Esophagus squamous epithelium (tissue), 5 donors: ENCODE measurements at regions not wholly inside any gene's neighbourhood (a gene's known extent, or its start where the extent isn't known, plus 50 kb on each side); places are given as distances from the start of the nearest gene placed in this dataset.
"Not testable (repeated sequence)": the region's sequence is repeated elsewhere in the genome, so short reads cannot be mapped to it uniquely, and the experiment has no call there.

Source experiments
- DNase-seq: peaks from one replicate; lab custom pipeline; 2025; lab: John Stamatoyannopoulos, UW
- H3K27ac ChIP-seq, 4 donors: fragments of 200-600 bp; sonication (generic); one replicate each; pipeline ENCODE4 v1.5.1; 2016 to 2019; ENCODE audit warnings: mild to moderate bottlenecking in 1 of 4
- H3K27me3 ChIP-seq, 4 donors: fragments of 200-600 bp; sonication (generic); 1 replicate in 3 of 4; 2 replicates in 1 of 4; pipeline versions ENCODE4 v1.5.1 to v1.6.0; 2017 to 2021; ENCODE audit warnings: antibody characterized with exemption in 1 of 4
- H3K36me3 ChIP-seq, 3 donors: fragments of 200-600 bp; sonication (generic); one replicate each; pipeline ENCODE4 v1.5.1; 2016 to 2019
- H3K4me1 ChIP-seq, 3 donors: fragments of 200-600 bp; sonication (generic); one replicate each; pipeline ENCODE4 v1.5.1; 2017 to 2019
- H3K4me3 ChIP-seq, 4 donors: fragments of 200-600 bp; sonication (generic); 1 replicate in 3 of 4; 2 replicates in 1 of 4; pipeline ENCODE4 v1.5.1; 2016 to 2019; ENCODE audit warnings: mild to moderate bottlenecking in 2 of 4, moderate library complexity in 1 of 4
- H3K9me3 ChIP-seq, 3 donors: fragments of 200-600 bp; sonication (generic); one replicate each; pipeline ENCODE4 v1.5.1; 2016 to 2019
- CTCF ChIP-seq, 6 experiments: fragments of 450-650 bp in 4 of 6; fragments of 200-600 bp in 2 of 6; sonication (generic) in 2 of 6; IDR thresholded peaks; one replicate each; pipeline ENCODE4 v1.5.1; 2016 to 2019; ENCODE audit warnings: antibody characterized with exemption in 6 of 6, mild to moderate bottlenecking in 4 of 6, moderate library complexity in 4 of 6
- POLR2A ChIP-seq, 4 donors: fragments of 450-650 bp; IDR thresholded peaks; one replicate each; pipeline ENCODE4 v1.6.1; 2017; ENCODE audit warnings: antibody characterized with exemption in 4 of 4, mild to moderate bottlenecking in 4 of 4, moderate library complexity in 3 of 4
- WGBS, 2 donors: methylation state at CpG; one replicate each; pipeline ENCODE4 v1.1.5; 2018; 5-methylcytosine and 5-hydroxymethylcytosine counted together
- intact Hi-C: fragments of 100-400 bp; cut with DNase I; formaldehyde crosslinking; loops from one replicate; pipeline ENCODE4 v1.15.0; 2022
- donor health status: DM: yes; HTN: yes; CAD: no.

- Histone ChIP-seq H3K4me3 (no peak overlapping the region), H3K4me1 (no peaks in the 10 kb centered on the region), H3K27ac (no peak overlapping the region), H3K36me3 (no peaks in the 10 kb centered on the region), H3K27me3 (peaks cover 0 to 14% (median 0%) of the 10 kb centered on the region in 4 donors), H3K9me3 (peaks cover 0 to 6% (median 0%) of the 10 kb centered on the region in 3 donors)
- TF ChIP-seq POLR2A (IDR thresholded peaks at IDR 0.05) (no peak), CTCF (IDR thresholded peaks at IDR 0.05) (no peak)
- no peak for DNase-seq
- intact Hi-C loops, result no loop called here
- 44 to 70% methylated on average over 4 of the region's 4 CpGs for WGBS, 2 donors
Observed at GRCh38 chr16:87150681-87151280, 166.4 kb downstream of the C16orf95 start.

GRCh38 chr16:87152221-87152755 lies 164.9 kb downstream of the C16orf95 start:
- Histone ChIP-seq H3K9me3 (peaks cover 0 to 6% (median 0%) of the 10 kb centered on the region in 3 donors), H3K27me3 (peaks cover 0 to 19% (median 0%) of the 10 kb centered on the region in 4 donors), H3K36me3 (no peaks in the 10 kb centered on the region), H3K27ac (no peak overlapping the region), H3K4me1 (no peaks in the 10 kb centered on the region), H3K4me3 (no peak overlapping the region)
- intact Hi-C loops, result no loop called here
- TF ChIP-seq CTCF (IDR thresholded peaks at IDR 0.05) (no peak), POLR2A (IDR thresholded peaks at IDR 0.05) (no peak)
- DNase-seq, result no peak
- WGBS, 2 donors, result 88 to 90% methylated on average over 19 of the region's 19 CpGs

GRCh38 chr16:87153326-87153725 lies 163.9 kb downstream of the C16orf95 start:
- Histone ChIP-seq H3K4me3 (no peak overlapping the region), H3K9me3 (peaks cover 0 to 6% (median 0%) of the 10 kb centered on the region in 3 donors), H3K4me1 (no peaks in the 10 kb centered on the region), H3K27me3 (peaks cover 0 to 22% (median 0%) of the 10 kb centered on the region in 4 donors), H3K36me3 (no peaks in the 10 kb centered on the region), H3K27ac (no peak overlapping the region)
- 77 to 92% methylated on average over 4 to 7 of the region's 8 CpGs for WGBS, 2 donors
- TF ChIP-seq POLR2A (IDR thresholded peaks at IDR 0.05), result no peak
- TF ChIP-seq CTCF (IDR thresholded peaks at IDR 0.05), result no peak
- no peak for DNase-seq
- intact Hi-C loops, result no loop called here

GRCh38 chr16:87155315-87155714 lies 161.9 kb downstream of the C16orf95 start:
- peaks cover 0 to 42% (median 0%) of the 10 kb centered on the region in 4 donors for H3K27me3 ChIP-seq
- H3K4me3 ChIP-seq, DNase-seq, H3K36me3 ChIP-seq, H3K27ac ChIP-seq, H3K4me1 ChIP-seq, H3K9me3 ChIP-seq, intact Hi-C loops: not testable (repeated sequence)
- 74 to 86% methylated on average over 4 of the region's 4 CpGs for WGBS, 2 donors

GRCh38 chr16:87156195-87156594 lies 161.0 kb downstream of the C16orf95 start:
- WGBS, 2 donors, result 83 to 100% methylated on average over 1 of the region's 3 CpGs
- no peak overlapping the region for H3K4me3 ChIP-seq
- intact Hi-C loops, result no loop called here

More at GRCh38 chr16:87156195-87156594, 161.0 kb downstream of the C16orf95 start:
- H3K27ac ChIP-seq, result no peak overlapping the region
- no peaks in the 10 kb centered on the region for H3K4me1 ChIP-seq
- H3K27me3 ChIP-seq, result peaks cover 0 to 51% (median 0%) of the 10 kb centered on the region in 4 donors
- DNase-seq, result no peak
- no peaks in the 10 kb centered on the region for H3K9me3 ChIP-seq
- TF ChIP-seq POLR2A (IDR thresholded peaks at IDR 0.05) (no peak), CTCF (IDR thresholded peaks at IDR 0.05) (no peak)
- H3K36me3 ChIP-seq, result no peaks in the 10 kb centered on the region
